ENCODE measurements at regions not wholly inside any gene's neighbourhood (a gene's known extent, or its start where the extent isn't known, plus 50 kb on each side); places are given as distances from the start of the nearest gene placed in this dataset.

- DNase-seq = no peak
These were observed 142.1 kb upstream of the PKDCC start for GRCh38 chr2:41905597-41906337.

GRCh38 chr2:41906338-41906725, 141.5 kb upstream of the PKDCC start:
- DNase-seq = no peak

GRCh38 chr2:41907141-41907540, 140.7 kb upstream of the PKDCC start:
- DNase-seq = no peak

- no peak for DNase-seq
These were observed 140.0 kb upstream of the PKDCC start for GRCh38 chr2:41907771-41908207.

- no peak for DNase-seq
These were observed 139.5 kb upstream of the PKDCC start for GRCh38 chr2:41908349-41908748.

- DNase-seq = no peak
These were observed 138.2 kb upstream of the PKDCC start for GRCh38 chr2:41909584-41909983.

- no peak for DNase-seq
These were observed 137.7 kb upstream of the PKDCC start for GRCh38 chr2:41910126-41910525.

- no peak for DNase-seq
These were observed 136.8 kb upstream of the PKDCC start for GRCh38 chr2:41911033-41911432.

GRCh38 chr2:41912337-41912736, 135.5 kb upstream of the PKDCC start:
- no peak for DNase-seq

GRCh38 chr2:41912776-41913175, 135.0 kb upstream of the PKDCC start:
- no peak for DNase-seq

- DNase-seq = no peak
These were observed 134.5 kb upstream of the PKDCC start for GRCh38 chr2:41913311-41913710.

GRCh38 chr2:41913921-41914609, 133.8 kb upstream of the PKDCC start:
- no peak for DNase-seq

- DNase-seq = no peak
These were observed 132.9 kb upstream of the PKDCC start for GRCh38 chr2:41914936-41915335.

GRCh38 chr2:41916177-41916576, 131.6 kb upstream of the PKDCC start:
- no peak for DNase-seq

GRCh38 chr2:41917587-41917986, 130.2 kb upstream of the PKDCC start:
- DNase-seq = no peak

- DNase-seq = no peak
These were observed 128.7 kb upstream of the PKDCC start for GRCh38 chr2:41919135-41919534.

- no peak for DNase-seq
These were observed 127.6 kb upstream of the PKDCC start for GRCh38 chr2:41920181-41920580.

GRCh38 chr2:41920812-41921211, 127.0 kb upstream of the PKDCC start:
- DNase-seq = no peak

GRCh38 chr2:41922177-41922576, 125.6 kb upstream of the PKDCC start:
- DNase-seq = no peak

GRCh38 chr2:41923156-41923786, 124.5 kb upstream of the PKDCC start:
- no peak for DNase-seq

- no peak for DNase-seq
These were observed 123.8 kb upstream of the PKDCC start for GRCh38 chr2:41924024-41924423.

- DNase-seq = no peak
These were observed 123.0 kb upstream of the PKDCC start for GRCh38 chr2:41924709-41925408.

- DNase-seq = no peak
These were observed 122.1 kb upstream of the PKDCC start for GRCh38 chr2:41925712-41926111.

All from NCI-H1694 (cell line).